Peyer's patch (tissue), 4 donors: ENCODE measurements at regions not wholly inside any gene's neighbourhood (a gene's known extent, or its start where the extent isn't known, plus 50 kb on each side); places are given as distances from the start of the nearest gene placed in this dataset.

Experiments used
- DNase-seq, 3 donors: peaks; one replicate each; pipeline ENCODE4 v3.0.0-alpha.2; 2017 to 2019
- H3K27ac ChIP-seq, 4 donors: fragments of 200-600 bp; sonication (generic); one replicate each; pipeline ENCODE4 v1.5.1; 2016 to 2019
- H3K27me3 ChIP-seq, 2 donors: fragments of 200-600 bp; sonication (generic); one replicate each; pipeline ENCODE4 v1.5.1; 2019
- H3K36me3 ChIP-seq, 3 donors: fragments of 200-600 bp; sonication (generic); one replicate each; pipeline ENCODE4 v1.5.1; 2016 to 2019
- H3K4me1 ChIP-seq, 4 donors: fragments of 200-600 bp; sonication (generic); one replicate each; pipeline ENCODE4 v1.5.1; 2016 to 2019
- H3K4me3 ChIP-seq, 4 donors: fragments of 200-600 bp; sonication (generic); 1 replicate in 3 of 4; 2 replicates in 1 of 4; pipeline ENCODE4 v1.5.1; 2016 to 2019; ENCODE audit warnings: mild to moderate bottlenecking in 1 of 4
- H3K9me3 ChIP-seq, 4 donors: fragments of 200-600 bp; sonication (generic); one replicate each; pipeline ENCODE4 v1.5.1; 2016 to 2019; ENCODE audit warnings: mild to moderate bottlenecking in 1 of 4
- POLR2A ChIP-seq, 2 donors: fragments of 450-650 bp; IDR thresholded peaks; one replicate each; pipeline ENCODE4 v1.5.1; 2017; ENCODE audit warnings: antibody characterized with exemption in 2 of 2, mild to moderate bottlenecking in 2 of 2, moderate library complexity in 2 of 2
- TF ChIP-seq, protein P1 (sequence below), 6 experiments: fragments of 450-650 bp in 4 of 6; fragments of 200-600 bp in 2 of 6; sonication (generic) in 1 of 6; IDR thresholded peaks; one replicate each; pipeline ENCODE4 v1.5.1; 2017 to 2019; ENCODE audit warnings: antibody characterized with exemption in 6 of 6, mild to moderate bottlenecking in 3 of 6, moderate library complexity in 1 of 6

DNA sequence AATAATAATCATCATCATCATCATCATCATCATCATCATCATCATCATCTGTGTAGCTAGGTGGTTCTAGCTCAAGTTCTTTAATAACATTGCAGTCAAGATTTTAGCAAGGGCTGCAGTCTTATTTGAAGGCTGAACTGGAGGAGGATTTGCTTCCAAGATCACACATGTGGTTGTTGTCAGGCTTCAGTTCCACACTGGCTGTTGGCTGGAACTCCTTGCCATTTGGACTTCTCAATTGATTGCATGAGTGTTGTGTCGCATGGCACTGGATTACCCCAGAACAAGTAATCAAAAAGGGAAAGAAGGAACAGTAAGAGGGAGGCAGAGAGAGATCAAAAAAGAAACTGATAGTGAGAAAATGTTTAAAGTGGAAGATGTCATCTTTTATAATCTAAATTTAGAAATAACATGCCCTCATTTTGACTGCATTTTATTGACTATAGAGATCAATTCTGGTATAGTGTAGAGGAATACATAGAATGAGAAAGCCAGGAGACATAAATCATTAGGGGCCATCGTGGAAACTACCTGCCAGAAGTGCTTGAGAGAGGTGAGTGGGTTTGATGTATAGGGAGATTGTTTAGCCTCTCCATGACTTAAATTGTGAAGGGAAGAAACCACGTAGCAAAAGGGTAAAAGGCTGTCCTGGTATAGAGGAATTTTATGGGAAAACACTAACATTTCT, 346.6 kb upstream of the RBMS3 start:
- Histone ChIP-seq H3K27ac (no peak overlapping the region), H3K27me3 (no peaks in the 10 kb centered on the region), H3K4me3 (no peak overlapping the region), H3K9me3 (no peaks in the 10 kb centered on the region), H3K36me3 (no peaks in the 10 kb centered on the region), H3K4me1 (no peaks in the 10 kb centered on the region)
- TF ChIP-seq POLR2A (IDR thresholded peaks at IDR 0.05) = no peak
- TF ChIP-seq, protein P1, sequence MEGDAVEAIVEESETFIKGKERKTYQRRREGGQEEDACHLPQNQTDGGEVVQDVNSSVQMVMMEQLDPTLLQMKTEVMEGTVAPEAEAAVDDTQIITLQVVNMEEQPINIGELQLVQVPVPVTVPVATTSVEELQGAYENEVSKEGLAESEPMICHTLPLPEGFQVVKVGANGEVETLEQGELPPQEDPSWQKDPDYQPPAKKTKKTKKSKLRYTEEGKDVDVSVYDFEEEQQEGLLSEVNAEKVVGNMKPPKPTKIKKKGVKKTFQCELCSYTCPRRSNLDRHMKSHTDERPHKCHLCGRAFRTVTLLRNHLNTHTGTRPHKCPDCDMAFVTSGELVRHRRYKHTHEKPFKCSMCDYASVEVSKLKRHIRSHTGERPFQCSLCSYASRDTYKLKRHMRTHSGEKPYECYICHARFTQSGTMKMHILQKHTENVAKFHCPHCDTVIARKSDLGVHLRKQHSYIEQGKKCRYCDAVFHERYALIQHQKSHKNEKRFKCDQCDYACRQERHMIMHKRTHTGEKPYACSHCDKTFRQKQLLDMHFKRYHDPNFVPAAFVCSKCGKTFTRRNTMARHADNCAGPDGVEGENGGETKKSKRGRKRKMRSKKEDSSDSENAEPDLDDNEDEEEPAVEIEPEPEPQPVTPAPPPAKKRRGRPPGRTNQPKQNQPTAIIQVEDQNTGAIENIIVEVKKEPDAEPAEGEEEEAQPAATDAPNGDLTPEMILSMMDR (IDR thresholded peaks at IDR 0.05) = no peak
- DNase-seq = no peak

DNA sequence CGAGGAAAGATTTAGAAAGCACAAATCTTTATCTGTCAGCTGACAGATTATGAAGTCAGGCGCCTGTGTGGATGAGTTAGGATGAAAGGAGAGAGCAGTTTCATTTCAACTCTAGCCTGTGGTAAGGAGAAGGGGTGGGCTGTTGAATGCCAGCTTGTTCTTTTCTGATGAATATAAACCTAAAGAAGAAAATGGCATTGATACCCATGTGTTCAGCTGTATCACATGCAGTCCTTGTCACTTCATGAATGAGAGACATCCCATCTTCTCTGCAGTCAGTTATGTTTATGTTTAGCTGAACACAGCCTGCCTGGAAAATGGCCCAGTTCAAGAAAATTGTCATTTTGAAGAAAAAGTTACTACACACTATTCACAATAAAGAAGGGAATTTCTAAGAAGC, 345.7 kb upstream of the RBMS3 start:
- TF ChIP-seq POLR2A (IDR thresholded peaks at IDR 0.05) = no peak
- TF ChIP-seq, protein P1 (IDR thresholded peaks at IDR 0.05) = no peak
- no peaks in the 10 kb centered on the region for H3K9me3 ChIP-seq
- no peak overlapping the region for H3K27ac ChIP-seq
- H3K4me1 ChIP-seq = peaks cover 0 to under 1% (median 0%) of the 10 kb centered on the region in 4 donors
- no peak for DNase-seq
- no peaks in the 10 kb centered on the region for H3K27me3 ChIP-seq
- H3K36me3 ChIP-seq = no peaks in the 10 kb centered on the region
- no peak overlapping the region for H3K4me3 ChIP-seq

DNA sequence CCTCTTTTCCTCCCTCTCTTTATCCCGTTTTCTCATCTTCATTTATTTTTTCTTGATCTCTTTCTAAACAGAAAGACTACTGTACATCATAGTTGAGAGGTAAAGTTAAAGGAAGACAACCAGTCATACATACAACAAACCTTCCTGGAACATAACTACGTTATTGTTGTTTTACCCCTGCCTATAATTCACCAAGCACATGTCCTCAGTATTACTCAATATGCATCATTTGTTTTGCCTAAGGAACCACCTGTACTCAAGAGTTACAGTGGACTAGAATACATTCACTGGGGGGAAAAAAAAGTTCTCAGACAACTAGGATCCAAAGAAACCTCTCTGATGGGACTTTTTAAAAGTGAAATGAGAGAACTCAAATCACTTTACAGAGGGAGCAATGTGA, 344.7 kb upstream of the RBMS3 start:
- Histone ChIP-seq H3K9me3 (no peaks in the 10 kb centered on the region), H3K4me1 (peaks cover 0 to 11% (median 0%) of the 10 kb centered on the region in 4 donors), H3K27me3 (no peaks in the 10 kb centered on the region), H3K27ac (no peak overlapping the region), H3K36me3 (no peaks in the 10 kb centered on the region), H3K4me3 (no peak overlapping the region)
- TF ChIP-seq POLR2A (IDR thresholded peaks at IDR 0.05) = no peak
- TF ChIP-seq, protein P1 (IDR thresholded peaks at IDR 0.05) = no peak
- DNase-seq = no peak

DNA sequence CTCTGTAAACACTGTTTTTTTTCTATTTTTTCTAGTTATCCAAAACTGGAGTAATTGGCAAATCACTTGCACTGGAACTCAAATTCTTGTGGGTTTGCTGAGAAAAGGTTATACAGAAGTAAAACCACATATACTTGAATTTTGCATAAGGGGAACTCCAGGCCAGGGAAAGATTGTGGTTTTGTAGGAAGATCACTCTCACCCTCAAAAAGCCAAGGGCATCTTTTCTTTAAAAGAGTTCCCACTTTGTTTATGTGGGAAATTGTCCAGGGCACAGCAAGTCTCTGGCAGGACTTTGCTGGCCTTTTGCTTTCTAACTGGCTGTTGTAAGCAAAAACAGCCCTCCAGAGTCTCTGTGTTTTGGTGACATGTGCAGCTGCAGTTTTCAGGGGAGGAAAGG, 340.3 kb upstream of the RBMS3 start:
- Histone ChIP-seq H3K27ac (peak overlapping the region in 2 of 4 donors; percentile 22 to 38), H3K9me3 (no peaks in the 10 kb centered on the region)

DNA sequence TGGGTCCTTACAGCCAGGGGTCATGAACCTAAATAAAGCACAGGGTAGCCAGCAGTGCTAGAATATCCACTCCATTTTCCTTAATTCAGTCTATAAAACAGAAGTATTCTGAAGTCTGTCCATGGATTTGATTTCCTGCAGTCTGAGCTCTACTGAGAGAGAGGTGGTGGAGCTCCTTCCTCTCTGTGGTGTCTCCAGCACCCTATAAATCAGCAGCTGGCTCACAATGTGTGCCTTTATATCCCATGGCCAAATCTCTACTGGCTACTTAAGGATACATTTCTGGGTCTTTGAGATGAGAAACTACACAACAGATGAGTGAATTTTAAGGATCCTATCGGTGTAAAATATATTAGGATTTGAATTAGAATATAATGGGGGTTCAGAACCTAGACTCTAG, 339.9 kb upstream of the RBMS3 start:
- H3K36me3 ChIP-seq = no peaks in the 10 kb centered on the region
- H3K4me3 ChIP-seq = no peak overlapping the region
- H3K4me1 ChIP-seq = peaks cover 0 to 16% (median 0%) of the 10 kb centered on the region in 4 donors
- H3K27me3 ChIP-seq = no peaks in the 10 kb centered on the region
- H3K27ac ChIP-seq = peak overlapping the region in 3 of 4 donors; percentile 19 to 38 (median 22)
- DNase-seq = no peak
- no peaks in the 10 kb centered on the region for H3K9me3 ChIP-seq
- no peak for TF ChIP-seq POLR2A (IDR thresholded peaks at IDR 0.05)
- TF ChIP-seq, protein P1 (IDR thresholded peaks at IDR 0.05) = no peak

More for the DNA sequence above, 340.3 kb upstream of the RBMS3 start:
- Histone ChIP-seq H3K36me3 (no peaks in the 10 kb centered on the region), H3K27me3 (no peaks in the 10 kb centered on the region), H3K4me3 (no peak overlapping the region), H3K4me1 (peaks cover 0 to 16% (median 0%) of the 10 kb centered on the region in 4 donors)
- DNase-seq = no peak
- TF ChIP-seq, protein P1 (IDR thresholded peaks at IDR 0.05) = no peak
- no peak for TF ChIP-seq POLR2A (IDR thresholded peaks at IDR 0.05)
